Coronary artery (tissue), 2 donors: ENCODE measurements at regions not wholly inside any gene's neighbourhood (a gene's known extent, or its start where the extent isn't known, plus 50 kb on each side); places are given as distances from the start of the nearest gene placed in this dataset.

ENCODE experiments used
- DNase-seq: peaks from one replicate; pipeline ENCODE4 v3.0.0-alpha.2; 2017; ENCODE audit warnings: low spot score
- H3K27ac ChIP-seq, 2 donors: fragments of 200-600 bp; sonication (generic); one replicate each; pipeline ENCODE4 v1.5.1; 2016 to 2019
- H3K4me3 ChIP-seq: fragments of 200-600 bp; sonication (generic); 2 replicates; pipeline ENCODE4 v1.5.1; 2016; ENCODE audit warnings: mild to moderate bottlenecking, moderate library complexity
- TF ChIP-seq, protein P1 (sequence below): fragments of 200-600 bp; sonication (generic); IDR thresholded peaks from one replicate; pipeline ENCODE4 v1.5.1; 2019; ENCODE audit warnings: antibody characterized with exemption

DNA sequence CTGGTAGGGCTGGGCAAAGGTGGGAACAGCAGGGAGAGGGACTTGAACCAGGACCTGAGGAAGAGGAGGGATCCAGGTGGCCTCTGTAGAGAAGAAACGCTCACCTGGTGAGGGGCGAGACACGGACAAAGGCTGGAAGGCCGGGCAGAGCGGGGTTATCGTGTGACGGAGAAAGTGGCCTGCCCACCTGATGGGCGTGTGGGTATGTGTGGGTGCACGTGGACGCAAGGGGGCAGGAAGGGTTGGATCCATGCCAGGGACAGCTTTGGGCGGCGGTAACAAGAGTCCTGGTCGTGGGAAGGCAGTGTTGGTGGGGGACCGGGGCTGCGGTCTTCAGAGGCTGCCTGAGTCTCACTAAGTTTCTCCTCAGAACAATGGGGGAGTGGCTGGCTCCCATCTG, 104.1 kb upstream of the GSE1 start:
- TF ChIP-seq, protein P1, sequence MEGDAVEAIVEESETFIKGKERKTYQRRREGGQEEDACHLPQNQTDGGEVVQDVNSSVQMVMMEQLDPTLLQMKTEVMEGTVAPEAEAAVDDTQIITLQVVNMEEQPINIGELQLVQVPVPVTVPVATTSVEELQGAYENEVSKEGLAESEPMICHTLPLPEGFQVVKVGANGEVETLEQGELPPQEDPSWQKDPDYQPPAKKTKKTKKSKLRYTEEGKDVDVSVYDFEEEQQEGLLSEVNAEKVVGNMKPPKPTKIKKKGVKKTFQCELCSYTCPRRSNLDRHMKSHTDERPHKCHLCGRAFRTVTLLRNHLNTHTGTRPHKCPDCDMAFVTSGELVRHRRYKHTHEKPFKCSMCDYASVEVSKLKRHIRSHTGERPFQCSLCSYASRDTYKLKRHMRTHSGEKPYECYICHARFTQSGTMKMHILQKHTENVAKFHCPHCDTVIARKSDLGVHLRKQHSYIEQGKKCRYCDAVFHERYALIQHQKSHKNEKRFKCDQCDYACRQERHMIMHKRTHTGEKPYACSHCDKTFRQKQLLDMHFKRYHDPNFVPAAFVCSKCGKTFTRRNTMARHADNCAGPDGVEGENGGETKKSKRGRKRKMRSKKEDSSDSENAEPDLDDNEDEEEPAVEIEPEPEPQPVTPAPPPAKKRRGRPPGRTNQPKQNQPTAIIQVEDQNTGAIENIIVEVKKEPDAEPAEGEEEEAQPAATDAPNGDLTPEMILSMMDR = no peak
- DNase-seq = no peak
- no peak overlapping the region for H3K27ac ChIP-seq

DNA sequence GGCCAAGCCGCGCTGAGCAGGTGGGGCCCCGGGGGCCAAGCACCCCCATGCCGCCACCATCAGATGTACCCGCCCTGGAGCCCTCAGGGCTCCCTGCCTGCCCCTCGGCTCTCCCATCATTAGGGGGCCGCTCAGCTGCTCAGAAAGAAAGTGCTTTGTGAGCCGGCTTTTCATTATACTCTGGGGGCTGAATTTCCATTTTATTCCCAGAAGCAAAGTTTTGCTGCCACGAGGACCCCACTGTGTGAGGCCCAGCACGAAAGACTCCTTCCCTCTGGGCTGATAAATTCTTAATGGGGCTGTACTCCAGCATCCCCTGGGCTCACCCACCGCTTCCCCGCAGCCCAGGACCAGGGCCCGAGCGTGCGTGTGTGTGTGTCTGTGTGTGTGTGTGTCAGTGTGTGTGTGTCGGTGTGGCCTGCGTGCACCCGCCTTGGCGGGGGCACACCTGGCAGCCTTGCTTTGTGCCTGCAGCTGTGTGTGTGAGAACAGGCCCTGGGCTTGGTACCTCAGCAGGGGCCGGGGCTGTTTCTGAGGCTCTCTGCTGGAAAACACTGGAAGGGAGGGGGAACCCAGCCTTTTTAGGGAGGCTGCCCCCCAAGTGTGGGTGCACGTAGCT, 103.0 kb upstream of the GSE1 start:
- no peak for DNase-seq
- Histone ChIP-seq H3K4me3 (no peak overlapping the region), H3K27ac (no peak overlapping the region)
- TF ChIP-seq, protein P1 = no peak

More for the DNA sequence above, 104.1 kb upstream of the GSE1 start:
- no peak overlapping the region for H3K4me3 ChIP-seq

DNA sequence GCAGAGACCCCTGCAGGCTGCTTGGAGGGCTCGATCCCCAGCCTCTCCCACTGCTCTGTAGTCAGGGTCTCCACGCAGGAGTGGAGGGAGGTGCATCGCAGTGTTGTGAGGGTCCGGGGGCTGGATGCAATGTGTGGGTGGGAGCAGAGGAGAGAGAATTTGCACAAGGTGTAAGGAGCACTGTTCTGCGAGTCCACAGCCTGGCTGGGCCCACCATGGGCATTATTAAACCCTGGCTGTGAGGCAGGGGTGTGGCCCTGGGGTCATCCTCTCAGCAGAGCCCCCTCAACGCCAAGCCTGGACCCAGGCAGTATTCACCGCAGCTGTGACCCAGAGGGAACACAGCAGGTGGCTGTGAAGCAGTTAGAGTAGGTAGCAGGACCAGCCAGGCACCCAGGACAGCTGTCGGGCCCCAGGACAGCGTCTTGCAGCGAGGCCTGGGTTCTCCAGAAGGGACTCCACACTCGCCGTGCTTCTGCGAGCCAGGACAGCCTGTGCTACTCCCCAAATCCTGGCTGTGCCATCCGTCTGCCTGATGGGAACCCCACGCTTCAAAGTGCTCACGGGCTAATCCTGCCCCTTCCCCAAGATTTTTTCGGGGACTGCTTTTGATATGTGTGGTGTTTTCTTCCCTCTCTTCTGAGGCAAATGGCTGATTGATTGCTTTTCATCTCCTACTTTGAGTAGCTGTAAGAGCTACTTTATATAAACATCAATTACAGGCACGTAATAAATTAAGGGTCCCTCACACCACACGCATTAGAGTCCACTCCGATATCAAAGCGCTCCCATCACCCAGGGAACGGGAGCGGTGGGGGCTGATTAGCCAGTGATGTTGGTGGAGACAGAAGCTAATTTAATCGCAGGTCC, 100.9 kb upstream of the GSE1 start:
- DNase-seq = no peak
- TF ChIP-seq, protein P1 = no peak
- no peak overlapping the region for H3K4me3 ChIP-seq
- no peak overlapping the region for H3K27ac ChIP-seq

DNA sequence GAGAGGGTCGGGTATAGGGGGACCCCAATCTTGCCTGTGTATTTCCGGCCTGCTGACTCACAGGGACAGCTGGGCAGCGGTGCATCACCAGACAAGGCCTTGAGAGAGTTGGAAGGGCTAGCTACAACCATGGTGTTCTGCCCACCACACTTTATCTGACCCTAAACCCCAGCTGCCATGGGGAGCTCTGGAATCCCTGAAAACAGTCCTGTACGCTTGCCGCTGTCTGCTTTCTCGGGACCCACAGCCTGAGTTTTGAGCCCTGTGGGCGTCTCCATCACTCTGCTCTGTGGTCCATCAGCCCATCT, 100.4 kb upstream of the GSE1 start:
- no peak for DNase-seq
- Histone ChIP-seq H3K27ac (no peak overlapping the region), H3K4me3 (no peak overlapping the region)
- TF ChIP-seq, protein P1 = no peak

DNA sequence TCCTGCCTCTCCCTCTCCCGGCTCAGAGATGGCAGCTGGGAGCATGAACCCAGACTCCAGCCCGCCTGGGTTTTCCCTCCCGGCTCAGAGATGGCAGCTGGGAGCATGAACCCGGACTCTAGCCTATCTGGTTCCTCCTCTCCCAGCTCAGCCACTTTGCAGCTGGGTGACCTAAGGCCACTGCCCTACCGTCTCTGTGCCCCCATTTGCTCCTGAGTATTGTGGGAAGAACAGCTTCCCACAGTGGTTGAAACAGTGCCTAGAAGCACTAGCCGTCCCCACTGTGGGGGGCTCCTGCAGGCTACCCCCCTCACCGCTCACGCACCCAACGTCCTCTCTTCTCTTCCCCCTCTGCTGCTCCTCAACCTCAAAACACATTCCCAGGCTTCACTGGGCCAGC, 99.9 kb upstream of the GSE1 start:
- no peak overlapping the region for H3K27ac ChIP-seq
- H3K4me3 ChIP-seq = no peak overlapping the region
- TF ChIP-seq, protein P1 = no peak
- no peak for DNase-seq

DNA sequence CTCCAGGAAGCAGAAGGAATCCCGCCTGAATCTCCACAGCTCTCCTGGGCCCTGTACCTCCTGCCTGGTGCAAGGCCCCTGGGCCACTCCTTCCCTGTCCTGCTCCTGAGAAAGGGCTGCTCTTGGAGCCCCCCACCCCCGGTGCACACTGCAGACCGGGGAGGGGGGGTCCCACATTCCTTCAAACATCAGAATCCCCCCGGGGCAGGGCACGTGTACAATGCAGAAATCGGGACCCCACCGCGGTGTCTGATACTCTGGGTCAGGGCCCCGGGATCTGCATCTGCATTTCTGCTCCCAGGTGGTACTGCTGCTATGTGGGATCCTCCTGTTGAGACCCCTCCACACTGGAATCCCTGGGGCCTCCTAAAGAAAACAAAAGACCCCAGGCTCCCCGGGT, 99.5 kb upstream of the GSE1 start:
- H3K27ac ChIP-seq = peak overlapping the region in 1 of 2 donors; percentile 84
- DNase-seq = no peak

More for the DNA sequence above, 99.5 kb upstream of the GSE1 start:
- TF ChIP-seq, protein P1 = no peak
- H3K4me3 ChIP-seq = no peak overlapping the region
